SU-DHL-6 (cell line): ENCODE measurements at regions not wholly inside any gene's neighbourhood (a gene's known extent, or its start where the extent isn't known, plus 50 kb on each side); places are given as distances from the start of the nearest gene placed in this dataset.

Experiments used
- CTCF ChIP-seq: fragments of 200-600 bp; sonication (generic); IDR thresholded peaks from one replicate; pipeline ENCODE4 v1.5.1; 2017; ENCODE audit warnings: antibody characterized with exemption, mild to moderate bottlenecking, low read length, moderate library complexity; ENCODE audit not compliant: insufficient read depth, poor library complexity, severe bottlenecking
- EZH2phosphoT487 ChIP-seq: fragments of 200-600 bp; sonication (generic), shearing (Covaris generic); conservative IDR thresholded peaks from 2 replicates; pipeline ENCODE4 v1.6.1; 2018; ENCODE audit warnings: mild to moderate bottlenecking, antibody characterized with exemption, low read length, moderate library complexity, mixed read lengths

DNA sequence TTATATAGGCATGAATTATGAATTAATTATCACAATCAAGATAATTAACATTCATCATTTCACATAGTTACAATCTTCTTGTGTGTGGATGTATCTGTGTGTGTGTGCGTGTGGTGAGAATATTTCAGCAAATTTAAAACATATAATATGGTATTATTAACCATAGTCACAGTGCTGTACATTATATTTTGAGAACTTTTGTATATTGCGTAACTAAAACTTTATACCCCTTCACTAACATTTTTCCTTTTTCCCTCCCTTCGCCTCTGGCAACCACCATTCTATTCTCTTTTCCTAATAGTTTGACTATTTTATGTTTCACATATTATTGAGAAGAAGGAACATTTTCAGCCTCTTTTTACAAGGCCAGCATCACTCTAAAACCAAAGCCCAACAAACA, 176.8 kb downstream of the HTR1B start:
- TF ChIP-seq CTCF (no peak), EZH2phosphoT487 (no peak)
